Prostate gland (tissue), 2 donors: ENCODE measurements at regions not wholly inside any gene's neighbourhood (a gene's known extent, or its start where the extent isn't known, plus 50 kb on each side); places are given as distances from the start of the nearest gene placed in this dataset.

Experiments used
- CTCF ChIP-seq, 4 experiments: fragments of 200-600 bp in 2 of 4; fragments of 450-650 bp in 2 of 4; sonication (generic) in 2 of 4; IDR thresholded peaks; 1 replicate in 3 of 4; 2 replicates in 1 of 4; pipeline ENCODE4 v1.5.1; 2016 to 2019; ENCODE audit warnings: antibody characterized with exemption in 4 of 4, mild to moderate bottlenecking in 2 of 4, moderate library complexity in 2 of 4
- POLR2A ChIP-seq: fragments of 450-650 bp; IDR thresholded peaks from one replicate; pipeline ENCODE4 v1.6.1; 2016; ENCODE audit warnings: antibody characterized with exemption, mild to moderate bottlenecking
- POLR2AphosphoS5 ChIP-seq: sonication (generic); formaldehyde crosslinking; IDR thresholded peaks from one replicate; pipeline ENCODE4 v1.6.1; 2017; ENCODE audit warnings: antibody characterized with exemption

- TF ChIP-seq POLR2AphosphoS5 (no peak), CTCF (IDR thresholded peaks at IDR 0.05) (no peak), POLR2A (no peak)
These were observed 389.0 kb downstream of the SOX11 start for GRCh38 chr2:6080932-6081753.
